ENCODE measurements at regions not wholly inside any gene's neighbourhood (a gene's known extent, or its start where the extent isn't known, plus 50 kb on each side); places are given as distances from the start of the nearest gene placed in this dataset.

DNA sequence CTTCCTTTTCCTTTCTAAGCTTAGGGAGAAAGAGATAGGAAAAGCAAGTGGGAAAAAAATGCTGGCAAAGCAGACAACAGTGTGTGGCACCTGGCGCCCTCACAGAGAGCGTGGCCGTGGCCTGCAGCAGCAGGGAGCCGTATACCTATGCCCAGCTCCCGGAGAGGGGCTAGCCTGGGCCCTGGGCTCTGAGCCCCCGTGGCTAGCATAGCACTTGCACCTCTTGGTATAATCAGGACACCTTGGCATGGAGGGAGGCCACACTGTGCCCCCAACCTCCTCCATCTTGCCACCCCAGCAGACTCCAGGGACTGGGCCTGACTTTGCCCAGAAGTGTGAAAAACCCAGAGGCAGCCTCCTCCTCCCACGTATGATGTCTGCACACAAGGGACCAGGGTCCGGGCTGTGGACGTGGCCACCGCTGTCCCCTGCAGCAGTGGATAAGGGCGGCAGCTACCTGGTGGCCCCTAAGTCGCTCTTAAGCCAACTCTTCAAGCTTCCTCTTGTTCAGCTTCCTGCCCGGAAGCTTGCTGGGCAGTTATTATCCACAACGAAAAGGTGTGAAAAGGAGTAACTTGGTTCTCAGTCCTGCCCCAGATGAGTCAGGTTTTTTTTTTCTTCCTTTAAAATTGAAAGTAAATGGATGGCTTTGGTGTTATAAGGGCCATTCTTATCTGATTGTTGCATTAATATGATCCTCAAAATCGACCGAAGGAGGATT is 249.1 kb upstream of the PITRM1 start:
- no peak for FAIRE-seq

DNA sequence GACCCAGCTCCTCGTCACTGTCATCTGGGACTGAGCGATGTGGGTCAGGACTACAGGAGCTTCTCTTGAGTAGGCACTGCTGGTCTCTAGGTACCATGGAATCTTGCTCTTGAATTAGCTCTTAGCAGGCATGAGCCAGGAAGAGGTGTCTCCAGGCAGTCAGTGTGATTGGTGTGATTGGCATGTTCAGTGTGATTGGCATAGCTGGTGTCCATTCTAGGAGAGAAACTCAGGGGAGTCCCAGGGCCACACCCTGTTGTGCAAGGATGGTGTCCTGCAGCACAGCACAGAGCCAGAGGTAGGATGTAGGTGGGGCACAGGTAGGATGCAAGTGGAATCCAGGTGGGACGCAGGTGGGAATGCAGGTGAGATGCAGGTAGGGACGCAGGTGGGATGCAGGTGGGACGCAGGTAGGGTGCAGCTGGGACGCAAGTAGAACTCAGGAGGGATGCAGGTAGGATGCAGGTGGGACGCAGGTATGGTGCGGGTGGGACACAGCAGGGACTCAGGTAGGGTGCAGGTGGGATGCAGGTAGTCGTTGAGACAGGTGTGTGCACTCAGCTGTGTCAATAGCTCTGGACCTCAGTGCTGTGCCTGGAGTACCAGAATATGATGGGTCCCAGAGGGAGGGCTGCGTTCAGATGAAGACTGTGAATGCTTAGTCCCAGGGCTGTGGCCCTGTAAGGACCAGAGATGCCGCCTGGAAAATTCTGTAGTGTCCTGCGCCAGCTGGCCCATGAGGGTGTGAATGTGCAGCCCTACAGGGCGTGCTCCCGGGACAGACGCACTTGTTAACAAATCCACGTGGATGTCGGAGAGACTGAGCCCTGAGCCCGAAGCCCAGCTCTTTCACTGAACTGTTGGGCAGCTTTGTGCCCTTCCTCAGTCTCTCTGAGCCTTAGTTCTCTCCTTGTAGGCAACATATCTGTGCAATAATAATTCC is 248.2 kb upstream of the PITRM1 start:
- no peak for FAIRE-seq

DNA sequence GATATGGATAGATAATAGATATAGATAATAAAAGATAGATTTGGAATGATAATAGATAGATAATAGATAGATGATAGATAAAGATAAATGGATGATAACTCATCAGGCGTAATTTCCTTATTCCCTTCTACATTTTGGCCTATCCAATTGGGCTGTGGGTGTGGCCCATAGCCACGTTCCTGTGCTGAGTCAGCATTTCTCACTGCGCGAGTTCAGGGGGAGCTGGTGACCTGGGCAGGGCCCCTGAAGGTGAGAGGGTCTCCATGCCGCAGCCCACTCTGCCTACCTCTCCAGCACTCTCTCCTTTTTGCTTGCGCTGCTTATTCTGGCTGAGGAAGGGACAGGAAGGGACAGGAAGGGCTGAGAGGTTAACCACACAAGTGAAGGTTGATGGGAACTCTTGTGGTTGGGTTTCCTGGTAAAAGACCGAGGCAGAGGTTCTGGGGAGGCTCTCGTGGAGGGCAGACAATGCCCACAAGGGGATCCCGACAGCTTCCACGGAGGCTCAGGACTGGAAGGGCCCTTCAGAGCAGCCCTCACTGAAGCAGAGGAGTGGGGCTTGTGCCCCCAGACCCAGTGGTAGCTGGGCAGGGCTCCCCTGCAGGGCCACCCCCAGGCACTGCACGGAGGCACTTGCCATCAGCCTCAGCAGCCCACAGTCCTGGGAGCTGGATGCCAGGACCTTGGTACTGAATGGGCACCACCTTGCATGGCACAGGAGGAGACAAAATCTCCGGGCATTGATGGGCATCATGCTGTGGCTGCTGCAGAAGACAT is 247.3 kb upstream of the PITRM1 start:
- no peak for FAIRE-seq

DNA sequence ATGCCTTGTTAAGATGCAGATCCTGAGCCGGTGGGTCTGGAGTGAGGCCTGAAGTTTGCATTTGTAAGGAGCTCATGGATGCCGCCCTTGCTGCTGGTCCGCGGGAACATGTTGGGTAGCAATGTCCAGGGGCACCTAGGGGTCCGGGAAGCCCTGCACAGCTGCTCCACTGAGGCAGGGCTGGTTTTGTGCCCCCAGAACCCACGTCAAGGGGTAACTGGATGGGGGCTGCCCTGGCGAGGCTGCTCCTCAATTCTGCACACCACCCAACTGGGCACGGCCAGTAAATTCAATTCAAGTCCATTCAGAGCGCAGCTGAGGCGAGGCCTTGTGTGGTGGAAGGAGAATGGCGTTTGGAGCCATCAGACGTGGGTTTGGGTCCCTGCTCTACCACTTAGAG is 246.3 kb upstream of the PITRM1 start:
- FAIRE-seq: no peak

DNA sequence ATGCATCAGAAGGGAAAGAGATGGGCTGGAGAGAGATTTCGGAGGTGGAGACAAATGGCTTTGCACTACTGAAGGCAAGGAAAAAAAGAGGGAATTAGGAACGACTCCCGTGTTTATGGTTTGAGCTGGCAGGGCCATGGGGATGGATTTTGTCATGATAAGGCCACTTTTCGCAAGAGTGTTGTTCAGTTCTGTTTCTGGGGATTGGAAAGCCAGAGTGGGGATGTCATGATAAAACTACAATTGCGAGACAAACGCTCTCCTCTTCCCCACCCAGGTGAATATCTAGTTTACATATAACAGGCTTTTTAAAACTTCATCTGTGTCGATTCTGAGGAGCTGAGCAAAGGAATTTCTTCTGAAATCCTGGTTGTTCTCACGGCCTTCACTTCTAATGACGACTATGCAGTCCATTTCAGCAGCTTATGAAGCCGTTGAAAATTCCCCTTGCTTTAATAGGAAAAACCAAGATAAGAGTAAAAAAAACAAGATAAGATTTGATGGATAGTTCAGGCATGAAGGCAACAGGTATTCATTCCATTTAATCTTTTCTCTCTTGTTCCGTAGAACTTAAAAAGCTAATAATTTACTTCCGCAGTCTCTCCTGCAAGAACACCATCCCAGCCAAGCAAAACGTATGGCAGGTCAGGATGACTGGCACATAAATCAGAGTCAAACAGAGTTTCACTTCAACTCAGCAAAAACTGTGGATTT is 245.6 kb upstream of the PITRM1 start:
- no peak for FAIRE-seq

DNA sequence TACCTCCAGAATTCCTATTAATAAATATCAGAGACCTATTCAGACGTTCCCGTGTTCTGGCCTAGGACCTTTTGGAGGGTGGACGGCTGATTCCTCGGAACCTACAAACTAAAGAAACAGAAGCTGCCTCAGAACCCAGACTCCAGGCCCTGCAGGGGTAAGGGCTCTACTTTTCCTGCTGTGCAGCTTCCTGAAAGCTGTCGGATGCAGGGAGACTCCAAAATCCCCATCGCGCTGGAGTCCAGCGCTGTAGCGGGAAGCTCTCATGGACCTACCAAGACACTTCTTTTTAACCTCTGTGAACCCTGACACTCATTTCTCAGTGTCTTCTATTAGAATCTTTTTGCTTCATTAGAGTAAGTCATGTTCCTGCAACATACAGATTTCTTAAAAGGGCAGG is 244.5 kb upstream of the PITRM1 start:
- no peak for FAIRE-seq

DNA sequence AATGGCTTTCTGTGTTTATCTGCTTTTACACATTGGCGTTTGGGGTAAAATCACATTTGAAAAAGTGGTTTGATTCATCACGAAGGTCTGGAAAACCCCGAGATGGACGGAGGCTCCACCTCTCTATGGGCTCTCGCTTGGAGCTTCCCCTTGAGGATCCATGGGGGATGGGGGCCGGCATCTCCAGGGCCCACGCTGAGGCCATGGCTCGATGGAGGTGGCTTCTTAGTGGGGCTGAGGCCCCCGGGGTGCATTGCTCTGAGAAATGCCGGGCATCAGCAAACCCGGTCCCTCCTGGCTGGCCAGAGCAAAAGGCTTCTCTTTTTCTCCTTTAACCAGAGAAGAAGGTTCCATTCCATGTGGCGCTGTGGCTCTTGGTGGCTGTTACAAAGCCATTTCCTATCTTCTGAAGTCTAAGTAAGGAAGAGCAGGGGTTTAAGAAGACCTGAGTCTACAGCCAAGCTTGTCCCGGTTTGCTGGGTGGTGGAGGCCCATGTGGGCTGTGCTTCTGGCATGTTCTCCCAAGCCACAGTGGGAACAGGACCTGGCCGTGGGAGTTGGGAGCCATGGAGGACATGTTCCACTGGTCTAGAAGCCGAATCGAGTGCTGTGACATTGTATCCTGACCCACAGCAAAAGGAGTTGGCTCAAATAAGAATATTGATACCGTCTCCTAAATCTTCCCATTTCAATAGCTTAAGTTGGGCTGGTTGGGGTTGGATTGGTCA is 243.5 kb upstream of the PITRM1 start:
- FAIRE-seq: no peak

DNA sequence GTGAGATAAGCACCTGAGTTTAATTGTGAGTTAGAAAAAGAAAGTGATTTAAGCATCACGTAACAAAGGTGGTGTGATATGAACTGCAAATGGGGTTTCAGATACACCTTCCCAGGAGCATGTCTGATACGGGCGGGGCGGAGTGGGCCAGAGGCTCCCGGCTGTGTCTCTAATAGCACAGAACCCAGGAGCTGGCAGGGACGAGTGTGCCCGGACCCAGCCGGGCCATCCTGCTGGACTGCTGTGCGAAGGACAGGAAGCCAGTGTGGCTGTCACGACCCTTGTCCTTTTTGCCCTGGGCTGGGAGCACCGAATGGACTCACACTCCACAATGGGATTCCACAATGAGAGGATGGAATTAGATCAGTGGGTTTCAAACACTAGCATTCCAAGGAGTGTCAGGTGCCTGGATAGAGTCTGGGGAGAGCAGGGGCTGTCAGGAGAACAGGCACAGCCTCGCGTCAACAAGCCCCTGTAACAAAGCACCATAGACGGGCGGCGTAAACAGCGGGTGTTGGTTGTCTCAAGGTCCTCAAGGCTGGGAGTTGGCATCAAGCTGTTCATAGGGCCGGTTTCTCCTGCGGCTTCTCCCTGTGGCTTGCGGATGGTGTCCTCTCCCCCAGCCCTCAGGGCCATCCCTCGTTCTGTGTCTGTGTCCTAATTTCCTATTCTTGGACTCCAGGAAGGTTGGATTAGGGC is 242.6 kb upstream of the PITRM1 start:
- FAIRE-seq: no peak

DNA sequence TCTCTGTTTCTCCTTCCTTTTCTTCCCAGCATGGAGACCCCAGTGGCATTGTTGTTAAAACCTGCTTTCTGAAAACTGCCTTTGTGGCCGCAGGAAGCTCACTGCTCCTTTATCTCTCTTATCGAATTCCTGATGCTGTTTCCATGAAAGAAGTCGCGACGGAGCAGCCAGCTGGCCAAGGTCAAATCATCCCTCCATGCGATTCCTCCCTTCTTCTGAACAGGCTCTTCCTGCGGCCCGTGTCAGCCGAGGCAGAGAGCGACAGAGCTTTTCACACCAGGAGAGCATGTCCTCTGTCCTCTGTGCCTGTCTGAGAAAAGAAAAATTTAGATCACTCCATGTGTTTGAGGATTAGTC is 242.1 kb upstream of the PITRM1 start:
- FAIRE-seq: no peak

DNA sequence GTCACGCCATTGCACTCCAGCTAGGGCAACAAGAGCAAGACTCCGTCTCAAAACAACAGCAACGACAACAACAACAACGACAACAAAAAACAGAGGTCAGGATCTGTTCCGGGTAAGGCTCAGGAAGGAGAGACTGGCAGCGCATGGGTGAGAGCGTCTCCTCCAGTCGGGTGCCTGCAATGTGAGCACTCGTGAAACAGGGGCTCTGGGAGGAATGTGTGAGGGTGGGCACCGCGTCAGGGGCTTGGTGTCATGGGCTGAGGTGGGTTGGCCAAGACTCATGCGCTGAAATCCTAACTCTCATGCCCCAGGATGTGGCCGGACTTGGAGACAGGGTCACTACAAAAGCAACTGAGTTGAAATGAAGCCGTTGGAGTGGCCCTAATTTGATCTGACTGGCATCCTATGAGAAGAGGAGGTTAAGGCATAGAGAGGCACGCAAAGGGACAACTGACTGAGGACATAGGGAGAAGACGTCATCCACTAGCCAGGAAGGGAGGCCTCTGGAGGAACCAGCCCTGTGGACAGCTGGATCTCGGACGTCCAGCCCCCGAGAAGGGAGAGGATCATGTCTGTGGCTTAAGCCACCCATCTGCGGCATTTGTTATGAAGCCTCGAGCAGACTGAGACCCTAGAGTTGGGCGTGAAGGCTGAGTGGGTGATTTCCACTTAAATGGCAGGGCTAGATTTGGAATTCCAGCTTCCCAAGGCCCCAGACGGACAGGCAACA is 241.5 kb upstream of the PITRM1 start:
- FAIRE-seq: no peak

DNA sequence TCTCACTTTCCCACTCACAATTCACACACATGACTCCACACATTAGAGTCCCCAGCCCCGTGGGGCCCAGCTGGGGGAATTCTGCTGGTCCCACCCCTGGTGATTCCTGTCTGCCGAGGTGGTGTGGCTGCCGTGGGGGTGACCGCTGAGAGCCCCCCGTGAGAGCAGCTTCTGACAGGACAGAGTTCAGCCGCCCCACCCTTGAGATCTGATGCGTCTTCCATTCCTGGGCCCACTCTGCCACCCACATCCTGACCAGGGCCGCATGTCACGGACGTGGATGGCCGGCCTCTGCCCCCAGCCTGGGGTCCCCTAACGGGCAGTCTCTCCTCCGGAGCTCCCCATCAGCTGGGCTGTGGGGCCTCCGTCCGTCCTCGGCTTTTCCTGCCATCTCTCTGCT is 240.1 kb upstream of the PITRM1 start:
- no peak for FAIRE-seq

DNA sequence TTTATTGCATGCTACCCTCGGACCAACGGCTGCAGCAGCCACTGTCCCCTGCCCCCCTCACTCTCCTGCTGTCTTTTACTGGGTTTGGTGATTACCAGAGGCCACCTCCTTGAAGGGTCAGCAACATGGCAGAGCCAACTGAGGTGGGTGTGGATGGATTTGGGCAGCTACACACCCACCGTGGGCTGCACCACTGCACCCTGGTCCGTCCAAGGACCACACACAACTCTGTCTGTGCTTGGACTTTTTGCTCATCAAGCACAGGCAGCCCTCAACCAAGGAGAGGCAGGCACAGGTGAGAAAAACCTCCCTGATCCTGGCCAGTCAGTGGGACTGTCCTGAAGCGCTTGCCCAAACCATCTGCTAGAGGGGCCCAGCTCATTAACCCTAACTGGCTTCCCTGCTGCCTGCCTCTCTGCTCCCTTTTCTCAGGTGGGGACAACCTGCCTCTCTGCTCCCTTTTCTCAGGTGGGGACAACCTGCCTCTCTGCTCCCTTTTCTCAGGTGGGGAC is 239.5 kb upstream of the PITRM1 start:
- FAIRE-seq: no peak

DNA sequence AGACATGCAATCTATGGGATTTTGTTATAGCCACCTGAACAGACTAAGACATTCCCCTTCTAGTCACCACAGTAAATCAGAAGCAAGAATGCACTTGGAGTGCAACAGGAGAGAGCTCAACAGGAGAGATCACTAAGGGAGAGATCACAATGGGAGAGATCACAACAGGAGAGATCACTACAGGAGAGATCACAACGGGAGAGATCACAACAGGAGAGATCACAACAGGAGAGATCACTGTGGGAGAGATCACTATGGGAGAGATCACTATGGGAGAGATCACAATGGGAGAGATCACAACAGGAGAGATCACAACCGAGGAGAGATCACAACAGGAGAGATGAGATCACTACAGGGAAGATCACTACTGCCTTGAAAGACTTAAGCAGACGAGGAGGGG is 238.5 kb upstream of the PITRM1 start:
- FAIRE-seq: no peak

DNA sequence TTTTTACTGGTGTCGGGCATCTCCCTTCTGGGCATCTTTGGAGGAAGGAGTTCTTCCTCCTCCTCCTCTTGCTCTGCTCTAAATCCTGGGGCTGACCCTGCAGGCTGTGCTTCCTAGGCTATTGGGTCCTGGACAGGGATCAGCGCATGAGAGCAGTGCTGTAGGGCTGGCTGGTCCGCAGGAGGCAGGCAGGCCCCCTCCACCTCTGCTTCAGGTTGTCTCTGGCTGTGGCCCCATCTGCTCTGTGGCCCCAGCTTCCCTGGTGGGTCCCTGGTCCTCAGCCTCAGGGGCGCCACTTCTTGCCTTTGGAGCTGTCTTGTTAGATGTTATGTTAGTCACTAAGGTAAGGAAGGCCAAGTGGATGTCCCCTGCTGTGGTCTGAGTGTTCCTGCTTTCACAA is 237.3 kb upstream of the PITRM1 start:
- FAIRE-seq: no peak

DNA sequence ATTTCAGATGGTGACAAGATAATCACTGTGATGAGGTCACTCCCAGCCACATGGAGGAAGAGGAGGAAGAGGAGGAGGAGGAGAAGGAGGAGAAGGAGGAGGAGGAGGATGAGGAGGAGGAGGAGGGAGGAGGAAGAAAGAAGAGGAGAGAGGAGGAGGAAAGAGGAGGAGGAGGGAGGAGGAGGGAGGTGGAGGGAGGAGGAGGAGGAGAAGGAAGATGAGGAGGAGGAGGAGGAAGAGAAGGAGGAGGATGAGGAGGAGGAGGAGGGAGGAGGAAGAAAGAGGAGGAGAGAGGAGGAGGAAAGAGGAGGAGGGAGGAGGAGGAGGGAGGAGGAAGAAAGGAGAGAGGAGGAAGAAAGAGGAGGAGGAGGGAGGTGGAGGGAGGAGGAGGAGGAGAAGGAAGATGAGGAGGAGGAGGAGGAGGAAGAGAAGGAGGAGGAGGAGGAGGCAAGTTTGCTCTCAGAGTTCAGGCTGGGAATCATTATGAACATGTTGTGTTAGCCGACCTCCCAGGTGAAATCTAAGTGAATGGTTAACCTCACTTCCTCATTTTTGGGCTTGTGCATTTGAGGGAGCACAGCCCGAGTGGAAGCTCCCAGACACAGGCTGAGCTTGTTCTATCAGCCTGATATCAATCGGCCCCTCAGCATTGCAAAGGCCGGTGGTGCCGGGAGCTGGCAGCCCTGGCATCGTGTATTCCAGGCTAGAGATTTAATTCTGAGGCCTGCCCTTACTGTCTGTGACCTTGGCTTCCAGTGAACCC is 236.2 kb upstream of the PITRM1 start:
- no peak for FAIRE-seq

DNA sequence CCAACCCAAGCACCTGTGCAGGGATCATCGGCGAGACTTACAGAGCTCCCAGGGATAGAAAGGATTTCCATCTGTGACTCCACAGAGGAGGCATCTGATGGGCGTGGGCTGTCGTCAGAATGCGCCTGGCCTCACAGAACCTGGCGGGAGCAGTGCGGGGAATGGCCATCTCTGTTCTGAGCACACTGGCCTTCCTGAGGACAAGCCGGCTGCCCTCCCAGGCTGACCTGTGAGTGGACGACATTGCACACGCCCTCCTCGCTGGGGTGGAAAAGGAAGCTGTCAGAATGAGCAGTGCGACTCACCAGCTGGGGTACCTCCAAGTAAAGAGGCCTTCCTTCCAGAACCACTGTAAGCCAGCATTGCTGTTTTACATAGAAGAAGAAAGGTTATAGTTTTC is 234.6 kb upstream of the PITRM1 start:
- FAIRE-seq: no peak

DNA sequence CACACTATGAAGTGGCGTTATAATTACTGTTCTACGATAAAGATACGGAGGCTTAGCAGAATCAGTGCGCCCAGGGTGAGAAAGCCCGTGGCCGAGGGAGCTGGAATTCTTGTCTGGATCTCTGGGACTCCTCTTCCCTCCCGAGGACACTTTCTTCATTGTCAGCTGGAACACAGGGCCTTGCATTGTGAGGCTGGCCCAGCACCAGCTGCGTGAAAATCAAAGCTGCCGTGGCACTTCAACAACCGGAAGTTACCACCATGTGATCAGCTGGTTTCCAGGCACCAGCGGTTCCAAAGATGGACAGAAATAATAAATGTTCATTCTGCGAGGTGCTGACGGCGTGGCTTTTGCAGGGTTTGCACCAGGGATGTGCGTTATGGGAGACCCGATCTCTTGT is 234.0 kb upstream of the PITRM1 start:
- no peak for FAIRE-seq

DNA sequence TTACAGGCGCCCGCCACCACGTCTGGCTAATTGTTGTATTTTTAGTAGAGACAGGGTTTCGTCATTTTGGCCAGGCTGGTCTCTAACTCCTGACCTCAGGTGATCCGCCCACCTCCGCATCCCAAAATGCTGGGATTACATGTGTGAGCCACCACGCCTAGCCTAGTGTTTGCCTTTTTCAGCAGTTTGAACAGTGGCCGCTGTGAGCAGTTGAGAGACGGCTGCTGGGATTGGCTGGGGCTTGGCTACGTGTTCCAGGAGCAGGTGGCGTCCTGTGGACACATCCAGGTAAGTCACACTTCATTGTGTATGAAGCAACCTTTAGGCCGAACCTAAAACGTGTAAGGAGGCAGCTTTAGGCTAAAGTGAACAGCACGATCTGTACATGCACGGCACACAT is 231.8 kb upstream of the PITRM1 start:
- no peak for FAIRE-seq

DNA sequence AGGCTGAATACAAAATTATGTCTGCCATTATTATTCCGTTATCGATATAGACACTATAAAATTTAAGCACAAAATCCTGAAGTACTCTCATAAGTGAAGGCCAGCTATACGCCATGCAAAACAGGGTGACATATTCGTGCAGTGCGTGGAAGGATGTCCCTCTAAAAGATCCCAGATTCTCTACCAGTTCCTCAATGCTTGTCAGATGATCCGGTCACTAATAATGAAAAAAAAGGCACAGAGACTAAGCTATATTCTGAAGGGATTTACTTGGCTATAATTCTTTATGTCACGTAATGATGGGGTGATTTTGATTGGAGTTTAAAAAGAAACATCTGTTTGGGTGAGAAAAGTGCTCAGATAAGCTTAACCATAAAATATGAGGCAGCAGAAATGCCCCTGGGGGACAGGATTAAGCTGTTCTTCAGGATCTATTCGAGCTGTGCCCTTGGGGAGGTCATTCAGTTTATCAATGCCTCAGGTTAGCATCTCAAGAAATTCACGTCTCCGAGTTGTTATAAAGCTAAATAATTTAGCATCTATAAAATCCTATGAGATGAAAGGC is 229.7 kb upstream of the PITRM1 start:
- no peak for FAIRE-seq

Measured in TTC549 (cell line).